ENCODE measurements at regions not wholly inside any gene's neighbourhood (a gene's known extent, or its start where the extent isn't known, plus 50 kb on each side); places are given as distances from the start of the nearest gene placed in this dataset.
"Not testable (repeated sequence)": the region's sequence is repeated elsewhere in the genome, so short reads cannot be mapped to it uniquely, and the experiment has no call there.

GRCh38 chr5:18378066-18378465 lies 743.8 kb downstream of the TAF11L14 start:
- DNase-seq: no peak

DNA sequence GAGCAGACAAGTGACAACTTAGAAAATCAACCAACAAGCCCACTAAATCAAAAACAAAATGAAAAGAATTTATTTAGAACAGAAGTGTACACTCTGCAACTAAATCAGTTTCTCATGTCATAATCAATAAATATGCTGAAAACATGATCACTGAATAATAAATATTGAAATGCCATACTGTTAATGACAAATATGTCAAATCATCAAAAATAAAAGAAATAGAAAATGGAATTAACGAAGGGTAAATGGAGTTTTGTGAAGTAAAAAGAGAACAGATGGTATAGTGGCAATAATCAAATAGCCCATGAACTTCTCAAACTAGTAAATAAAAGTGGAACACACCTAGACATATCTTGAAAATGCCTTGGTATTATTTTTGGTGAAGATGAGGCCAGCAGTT lies 744.9 kb downstream of the TAF11L14 start:
- DNase-seq: no peak

GRCh38 chr5:18380729-18381362 lies 746.6 kb downstream of the TAF11L14 start:
- DNase-seq: no peak

- DNase-seq: peak; percentile 79
These were observed 759.5 kb downstream of the TAF11L14 start for GRCh38 chr5:18393565-18394442.

- DNase-seq: no peak
These were observed 760.2 kb downstream of the TAF11L14 start for GRCh38 chr5:18394443-18394804.

- DNase-seq: no peak
These were observed 761.2 kb downstream of the TAF11L14 start for GRCh38 chr5:18395126-18396110.

DNA sequence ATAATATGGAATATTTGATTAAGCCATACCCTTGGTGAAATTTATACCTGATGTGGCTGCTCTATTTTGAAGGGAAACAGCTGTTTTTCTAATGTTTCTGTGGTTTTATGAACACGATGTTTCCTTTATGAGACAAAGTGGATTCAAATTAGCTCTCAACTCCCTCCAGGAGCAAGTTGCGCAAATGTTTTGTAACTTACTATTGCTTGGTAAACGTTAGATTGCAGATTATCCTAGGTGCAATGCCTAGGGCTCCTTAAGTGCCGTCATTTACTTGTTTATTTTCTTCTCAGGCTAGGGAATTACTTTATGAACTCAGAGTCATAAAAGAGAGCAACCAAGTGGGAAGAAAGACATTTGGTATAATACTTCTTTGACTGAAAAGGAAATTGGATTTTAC lies 763.1 kb downstream of the TAF11L14 start:
- no peak for DNase-seq

DNA sequence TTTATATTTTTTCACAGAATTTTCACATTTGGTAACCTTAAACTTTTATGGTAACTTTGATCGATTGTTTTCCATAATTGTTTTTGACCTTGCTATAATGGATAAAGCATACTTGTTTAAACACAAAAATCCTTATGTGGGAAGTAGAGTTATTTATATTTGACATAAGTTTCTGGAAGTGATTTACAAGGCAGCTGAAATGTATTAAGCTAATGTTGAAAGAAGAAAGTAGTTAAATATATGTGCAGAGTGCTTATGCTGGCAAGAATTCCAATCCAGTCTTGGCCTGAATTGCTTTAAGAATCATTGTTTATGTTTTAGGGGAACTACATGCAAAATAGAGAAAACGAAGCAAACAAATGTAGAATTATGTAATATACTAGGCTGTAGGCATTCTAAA lies 763.6 kb downstream of the TAF11L14 start:
- DNase-seq: no peak

DNA sequence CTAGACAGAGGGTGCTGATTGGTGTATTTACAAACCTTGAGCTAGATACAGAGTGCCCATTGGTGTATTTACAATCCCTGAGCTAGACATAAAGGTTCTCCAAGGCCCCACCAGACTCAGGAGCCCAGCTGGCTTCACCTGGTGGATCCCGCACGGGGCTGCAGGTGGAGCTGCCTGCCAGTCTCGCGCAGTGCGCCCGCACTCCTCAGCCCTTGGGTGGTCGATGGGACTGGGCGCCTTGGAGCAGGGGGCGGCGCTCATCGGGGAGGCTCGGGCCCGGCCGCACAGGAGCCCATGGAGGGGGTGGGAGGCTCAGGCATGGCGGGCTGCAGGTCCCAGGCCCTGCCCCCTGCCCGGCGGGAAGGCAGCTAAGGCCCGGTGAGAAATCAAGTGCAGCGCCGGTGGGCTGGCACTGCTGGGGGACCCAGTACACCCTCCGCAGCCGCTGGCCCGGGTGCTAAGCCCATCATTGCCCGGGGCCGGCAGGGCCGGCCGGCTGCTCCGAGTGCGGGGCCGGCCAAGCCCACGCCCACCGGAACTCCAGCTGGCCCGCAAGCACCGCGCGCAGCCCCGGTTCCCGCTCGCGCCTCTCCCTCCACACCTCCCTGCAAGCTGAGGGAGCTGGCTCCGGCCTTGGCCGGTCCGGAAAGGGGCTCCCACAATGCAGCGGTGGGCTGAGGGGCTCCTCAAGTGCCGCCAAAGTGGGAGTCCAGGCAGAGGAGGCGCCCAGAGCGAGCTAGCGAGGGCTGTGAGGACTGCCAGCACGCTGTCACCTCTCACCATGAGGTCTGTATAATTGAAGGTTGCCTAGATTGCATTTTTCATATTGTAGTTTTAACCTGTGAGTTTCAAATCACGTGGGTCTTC lies 765.4 kb downstream of the TAF11L14 start:
- not testable (repeated sequence) for DNase-seq

- no peak for DNase-seq
These were observed 768.9 kb downstream of the TAF11L14 start for GRCh38 chr5:18403141-18403540.

DNA sequence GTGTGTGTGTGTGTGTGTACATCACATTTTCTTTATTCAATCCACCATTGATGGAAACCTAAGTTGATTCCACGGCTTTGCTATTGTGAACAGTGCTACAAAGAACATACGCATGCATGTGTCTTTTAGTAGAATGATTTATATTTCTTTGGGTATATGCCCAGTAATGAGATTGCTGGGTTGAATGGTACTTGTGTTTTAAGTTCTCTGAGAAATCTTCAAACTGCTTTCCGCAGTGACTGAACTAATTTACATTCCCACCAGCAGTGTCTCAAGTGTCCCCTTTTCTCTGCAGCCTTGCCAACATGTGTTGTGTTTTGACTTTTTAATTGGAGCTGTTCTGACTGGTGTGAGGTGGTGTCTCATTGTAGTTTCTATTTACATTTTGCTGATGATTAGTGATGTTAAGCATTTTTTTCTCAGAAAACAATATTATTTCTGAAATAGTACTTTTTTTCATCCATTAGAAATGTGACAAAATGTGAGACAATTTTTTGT lies 769.7 kb downstream of the TAF11L14 start:
- no peak for DNase-seq

DNA sequence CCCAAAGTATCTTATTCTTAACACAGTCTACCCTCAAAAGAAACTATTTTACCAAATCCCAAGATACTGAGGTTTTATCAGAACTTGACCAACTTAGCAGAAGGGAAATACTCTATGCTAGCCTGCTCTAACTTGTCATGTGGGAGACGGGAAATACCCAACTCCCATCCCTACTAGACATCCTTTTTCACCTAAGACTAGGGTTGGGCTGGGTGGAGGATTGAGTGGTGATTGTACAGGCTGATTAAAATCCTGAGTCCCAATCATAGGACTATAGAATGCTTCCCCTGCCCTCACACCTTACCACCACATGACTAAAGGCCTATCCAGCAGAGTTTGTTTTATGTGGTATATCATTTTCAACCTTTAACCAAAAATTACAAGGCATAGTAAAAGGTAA lies 786.5 kb downstream of the TAF11L14 start:
- no peak for DNase-seq

DNA sequence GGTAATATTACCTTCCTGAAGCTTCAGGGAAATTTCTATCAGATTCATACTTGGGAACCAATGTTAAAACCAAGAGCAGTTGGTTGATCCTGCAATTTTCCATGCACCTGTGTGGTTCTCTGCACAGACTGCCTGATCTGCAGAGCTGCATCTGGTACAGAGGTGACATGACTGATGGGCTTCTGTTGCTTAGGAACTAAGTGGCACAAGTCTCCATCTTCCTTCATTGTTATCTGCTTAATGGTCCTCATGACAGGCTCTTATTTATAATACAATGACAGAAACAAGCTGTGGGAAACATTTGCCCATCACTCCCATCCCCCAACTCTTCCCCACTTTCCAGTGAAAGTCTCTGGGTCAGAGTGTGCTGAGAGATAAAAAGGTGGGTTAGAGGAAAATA lies 799.1 kb downstream of the TAF11L14 start:
- DNase-seq: no peak

GRCh38 chr5:18438126-18438525 lies 803.9 kb downstream of the TAF11L14 start:
- no peak for DNase-seq

GRCh38 chr5:18455521-18455920 lies 821.3 kb downstream of the TAF11L14 start:
- no peak for DNase-seq

DNA sequence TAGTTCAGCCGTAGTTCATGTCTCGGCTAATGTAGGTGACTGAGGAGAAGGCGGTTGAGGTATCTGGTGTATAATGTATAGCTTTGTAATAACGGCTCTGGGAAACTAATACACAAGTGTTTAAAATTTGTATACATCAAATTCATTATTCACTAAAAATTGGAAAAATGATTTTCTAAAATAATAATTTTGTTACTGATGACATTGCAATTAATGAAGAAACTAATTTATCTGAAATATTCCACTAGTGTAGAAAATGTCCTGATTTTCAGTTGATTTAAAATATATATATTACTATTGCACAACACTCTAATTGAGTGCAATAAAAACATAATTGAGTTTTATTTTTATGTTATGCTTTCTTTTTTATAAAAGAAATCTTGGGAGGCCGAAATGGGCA lies 823.0 kb downstream of the TAF11L14 start:
- DNase-seq: no peak

- no peak for DNase-seq
These were observed 827.5 kb downstream of the TAF11L14 start for GRCh38 chr5:18461766-18462165.

GRCh38 chr5:18465833-18466681 lies 831.8 kb downstream of the TAF11L14 start:
- DNase-seq: peak; percentile 10

DNA sequence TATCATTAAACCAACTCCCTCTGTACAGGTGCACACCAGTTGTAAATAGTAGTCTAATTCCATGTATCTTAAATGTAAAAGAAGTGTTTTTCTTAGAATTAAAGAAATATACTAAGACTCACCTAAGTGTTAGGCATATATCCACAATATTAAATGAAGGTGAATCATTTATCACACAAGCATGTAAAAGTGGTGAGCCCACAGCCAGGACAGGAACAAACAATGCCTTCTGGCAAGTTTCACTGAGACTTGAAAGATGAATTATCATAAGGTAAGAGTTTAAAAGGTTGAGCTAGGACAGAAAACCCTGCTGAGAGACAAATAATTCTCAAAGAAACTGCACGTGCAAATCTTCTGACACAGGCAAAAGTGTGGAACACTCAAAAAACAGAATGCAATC lies 832.5 kb downstream of the TAF11L14 start:
- no peak for DNase-seq

GRCh38 chr5:18471791-18472190 lies 837.5 kb downstream of the TAF11L14 start:
- DNase-seq: not testable (repeated sequence)

DNA sequence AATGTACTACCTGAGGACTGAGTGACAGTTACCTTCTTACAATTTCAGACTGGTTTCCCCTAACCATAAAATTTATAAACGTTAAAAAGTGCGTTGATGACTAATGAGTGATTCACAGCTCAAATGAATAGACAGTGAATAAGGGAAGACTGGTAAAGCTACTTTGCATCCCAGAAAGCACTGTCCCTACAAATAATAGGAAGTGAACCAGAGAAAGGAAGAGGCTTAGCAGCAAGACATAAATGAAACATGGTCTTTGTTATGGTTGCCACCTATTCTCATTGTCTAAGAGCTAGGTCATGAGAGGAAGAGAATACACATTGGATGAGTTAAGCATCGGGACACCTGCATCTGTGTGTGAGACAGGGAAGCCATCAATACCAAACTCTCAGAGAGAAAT lies 849.2 kb downstream of the TAF11L14 start:
- no peak for DNase-seq

Measured in retina (tissue), 1 donor.